PC-3 (cell line): ENCODE measurements at regions not wholly inside any gene's neighbourhood (a gene's known extent, or its start where the extent isn't known, plus 50 kb on each side); places are given as distances from the start of the nearest gene placed in this dataset.

ENCODE experiments used
- ATAC-seq: fragments of 200-7000 bp; cut with Tn5 transposase; 2 replicates; pipeline ENCODE4 v1.9.1; 2020; ENCODE audit warnings: mild to moderate bottlenecking, moderate library complexity
- BruUV-seq: library from RNA; stranded (reverse); fragments of 400-500 nt; replicated peaks from 2 replicates; lab custom pipeline; 2021; lab: Mats Ljungman, UMichigan
- CTCF ChIA-PET: fragments of 300-600 bp; sonication (Branson Sonifier 250); formaldehyde crosslinking; loops from one replicate; lab custom pipeline; 2022; ENCODE audit warnings: antibody characterized with exemption; lab: Charles Lee
- POLR2A ChIA-PET: fragments of 300-600 bp; sonication (Branson Sonifier 250); formaldehyde crosslinking; loops from one replicate; lab custom pipeline; 2022; ENCODE audit warnings: antibody characterized with exemption; ENCODE audit not compliant: unreplicated experiment; lab: Charles Lee
- DNase-seq: peaks from one replicate; pipeline ENCODE4 v3.0.0-alpha.2; 2015
- H2AFZ ChIP-seq: fragments of 300-600 bp; sonication (generic); 2 replicates; pipeline ENCODE4 v1.6.0; 2016; ENCODE audit warnings: antibody characterized with exemption, low read length
- H3F3A ChIP-seq: fragments of 300-600 bp; sonication (generic); one replicate; pipeline ENCODE4 v1.6.0; 2017; ENCODE audit warnings: antibody characterized with exemption, low read length, control low read depth, mild to moderate bottlenecking; ENCODE audit not compliant: unreplicated experiment
- H3K27ac ChIP-seq: fragments of 300-600 bp; sonication (generic); 2 replicates; pipeline ENCODE4 v1.5.1; 2016; ENCODE audit warnings: mild to moderate bottlenecking, low read length
- H3K27me3 ChIP-seq: fragments of 300-600 bp; sonication (generic); 2 replicates; pipeline ENCODE4 v1.6.1; 2016; ENCODE audit warnings: low read length, mixed read lengths
- H3K36me3 ChIP-seq: fragments of 300-600 bp; sonication (generic); 2 replicates; pipeline ENCODE4 v1.6.1; 2016; ENCODE audit warnings: low read depth, mixed run types, low read length, mixed read lengths
- H3K4me1 ChIP-seq: fragments of 300-600 bp; sonication (generic); 2 replicates; pipeline ENCODE4 v1.5.1; 2016; ENCODE audit warnings: low read length; ENCODE audit not compliant: insufficient read depth
- H3K4me2 ChIP-seq: fragments of 300-600 bp; sonication (generic); 2 replicates; pipeline ENCODE4 v1.6.0; 2016; ENCODE audit warnings: low read length
- H3K4me3 ChIP-seq: fragments of 300-600 bp; sonication (generic); 2 replicates; pipeline ENCODE4 v1.5.1; 2016; ENCODE audit warnings: mild to moderate bottlenecking, low read length, mixed read lengths
- H3K79me2 ChIP-seq: fragments of 300-600 bp; sonication (generic); 2 replicates; pipeline ENCODE4 v1.6.1; 2017; ENCODE audit warnings: low read length, mixed read lengths
- H3K9ac ChIP-seq: fragments of 300-600 bp; sonication (generic); 2 replicates; pipeline ENCODE4 v1.6.0; 2016; ENCODE audit warnings: mild to moderate bottlenecking, low read length
- H3K9me2 ChIP-seq: fragments of 300-600 bp; sonication (generic); replicated peaks from 2 replicates; pipeline ENCODE4 v1.6.1; 2016; ENCODE audit warnings: mixed run types, low read length, mixed read lengths
- H3K9me3 ChIP-seq: fragments of 300-600 bp; sonication (generic); 2 replicates; pipeline ENCODE4 v1.6.1; 2016; ENCODE audit warnings: low read length, mixed read lengths
- H4K20me1 ChIP-seq: fragments of 300-600 bp; sonication (generic); 2 replicates; pipeline ENCODE4 v1.6.1; 2016; ENCODE audit warnings: low read length, mixed read lengths
- EZH2 ChIP-seq: fragments of 300-600 bp; sonication (generic); IDR thresholded peaks from one replicate; pipeline ENCODE4 v1.6.1; 2017; ENCODE audit warnings: antibody characterized with exemption, mild to moderate bottlenecking, low read length; ENCODE audit not compliant: unreplicated experiment
- EZH2phosphoT487 ChIP-seq: fragments of 300-600 bp; sonication (generic); IDR thresholded peaks from 2 replicates; pipeline ENCODE4 v1.6.1; 2018; ENCODE audit warnings: mild to moderate bottlenecking, antibody characterized with exemption, low read length, borderline replicate concordance
- intact Hi-C: fragments of 100-400 bp; cut with micrococcal nuclease; formaldehyde crosslinking; loops from 2 replicates; pipeline ENCODE4 v1.9.0; 2023
- TF ChIP-seq, protein P1 (sequence below): fragments of 300-600 bp; sonication (generic); conservative IDR thresholded peaks from 2 replicates; pipeline ENCODE4 v1.5.1; 2017; ENCODE audit warnings: antibody characterized with exemption, low read depth, mild to moderate bottlenecking, low read length

DNA sequence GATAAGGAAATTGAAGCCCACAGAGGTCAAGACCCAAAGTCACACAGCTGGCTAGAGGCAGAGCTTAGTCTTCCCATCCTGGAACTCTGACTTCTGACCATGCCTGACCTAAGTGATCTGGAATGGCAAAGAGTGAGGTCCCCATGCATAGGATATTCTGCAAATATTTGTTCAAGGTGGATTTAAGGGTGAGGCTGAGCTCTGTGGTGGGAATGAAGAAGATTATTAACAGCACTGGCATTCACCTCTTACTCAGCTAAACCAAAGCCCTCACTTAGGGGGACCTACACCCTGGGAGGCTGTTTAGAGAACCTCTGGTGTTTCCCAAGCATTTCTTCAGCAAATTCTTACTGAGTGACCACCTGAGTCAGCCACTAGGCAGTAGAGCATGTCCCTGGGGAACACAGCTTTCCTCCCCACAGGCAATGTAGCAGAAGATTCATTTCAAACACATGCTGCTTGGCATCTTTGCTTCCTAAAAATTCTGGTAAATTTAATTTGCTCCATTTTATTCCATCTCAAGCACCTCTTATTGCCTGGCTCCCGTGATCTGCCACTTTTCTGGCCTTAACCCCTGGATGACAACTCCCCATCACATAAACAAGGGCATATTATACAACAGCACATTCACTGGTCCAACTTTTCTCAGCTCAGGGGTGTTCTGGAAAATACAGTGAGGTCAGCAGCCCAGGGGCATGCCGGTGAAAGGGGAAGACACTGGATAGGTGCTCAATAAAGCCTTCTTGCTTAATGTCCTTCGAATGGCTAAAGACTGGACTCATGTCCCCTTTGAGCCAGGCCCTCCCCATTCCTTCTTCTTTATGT is 176.0 kb downstream of the ABHD5 start:
- CTCF ChIA-PET = interaction anchor here (1.1 kb wide), 1 partner anchor 15 kb away, joined by 7 read pairs; no protein-coding TSS in a partner anchor

DNA sequence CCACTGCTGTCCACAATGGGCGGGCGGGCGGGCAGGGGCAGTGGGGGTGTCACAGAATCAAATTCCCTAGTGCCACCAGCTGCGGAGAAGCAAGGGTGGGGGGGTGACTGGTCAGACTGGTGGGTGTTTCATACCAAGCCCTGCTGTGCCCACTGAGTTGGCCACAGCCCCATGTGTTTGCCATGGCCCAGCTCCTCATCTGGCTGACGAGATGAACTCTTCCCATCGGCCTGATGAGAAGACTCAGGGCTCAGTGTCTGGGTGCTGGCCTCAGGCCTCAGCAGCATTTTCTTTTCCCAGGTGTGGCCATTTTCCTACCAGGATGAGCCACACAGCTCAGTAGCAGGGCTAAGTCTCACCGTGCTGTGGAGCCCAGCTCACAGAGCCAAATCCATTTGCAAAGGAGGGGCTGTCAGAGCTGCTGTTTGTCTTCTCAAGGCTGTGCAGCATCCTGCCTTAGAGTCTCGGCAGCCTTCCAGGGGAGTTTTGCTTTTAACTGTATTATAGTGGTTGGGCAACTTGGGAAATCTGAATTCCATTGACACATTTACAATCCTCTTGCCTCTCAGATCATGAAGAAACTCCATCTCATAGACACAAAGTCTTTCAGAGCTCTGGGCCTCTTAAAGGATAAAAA is 176.8 kb downstream of the ABHD5 start:
- no peaks in the 10 kb centered on the region for H3K27me3 ChIP-seq
- DNase-seq (peak; percentile 20), ATAC-seq (no peak)
- H3K4me1 ChIP-seq = peaks cover 72% of the 10 kb centered on the region
- H3K4me2 ChIP-seq = 0 out of 2 replicates have a peak overlapping the region, but pooled peaks have one; percentile 6
- POLR2A ChIA-PET = no interaction called here
- intact Hi-C loops = no loop called here
- no peak overlapping the region for H3K4me3 ChIP-seq
- H3K9ac ChIP-seq = peak overlapping the region; percentile 37
- BruUV-seq = no TSS peak
- TF ChIP-seq, protein P1, sequence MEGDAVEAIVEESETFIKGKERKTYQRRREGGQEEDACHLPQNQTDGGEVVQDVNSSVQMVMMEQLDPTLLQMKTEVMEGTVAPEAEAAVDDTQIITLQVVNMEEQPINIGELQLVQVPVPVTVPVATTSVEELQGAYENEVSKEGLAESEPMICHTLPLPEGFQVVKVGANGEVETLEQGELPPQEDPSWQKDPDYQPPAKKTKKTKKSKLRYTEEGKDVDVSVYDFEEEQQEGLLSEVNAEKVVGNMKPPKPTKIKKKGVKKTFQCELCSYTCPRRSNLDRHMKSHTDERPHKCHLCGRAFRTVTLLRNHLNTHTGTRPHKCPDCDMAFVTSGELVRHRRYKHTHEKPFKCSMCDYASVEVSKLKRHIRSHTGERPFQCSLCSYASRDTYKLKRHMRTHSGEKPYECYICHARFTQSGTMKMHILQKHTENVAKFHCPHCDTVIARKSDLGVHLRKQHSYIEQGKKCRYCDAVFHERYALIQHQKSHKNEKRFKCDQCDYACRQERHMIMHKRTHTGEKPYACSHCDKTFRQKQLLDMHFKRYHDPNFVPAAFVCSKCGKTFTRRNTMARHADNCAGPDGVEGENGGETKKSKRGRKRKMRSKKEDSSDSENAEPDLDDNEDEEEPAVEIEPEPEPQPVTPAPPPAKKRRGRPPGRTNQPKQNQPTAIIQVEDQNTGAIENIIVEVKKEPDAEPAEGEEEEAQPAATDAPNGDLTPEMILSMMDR = no peak
- TF ChIP-seq EZH2phosphoT487 = no peak
- no peaks in the 10 kb centered on the region for H3K9me2 ChIP-seq
- H4K20me1 ChIP-seq = no peaks in the 10 kb centered on the region
- no peaks in the 10 kb centered on the region for H3K9me3 ChIP-seq
- H3K36me3 ChIP-seq = no peaks in the 10 kb centered on the region
- H2AFZ ChIP-seq = 0 out of 2 replicates have a peak overlapping the region, but pooled peaks have one; percentile 16
- peak overlapping the region; percentile 97 for H3K27ac ChIP-seq
- peaks cover 11% of the 10 kb centered on the region for H3F3A ChIP-seq
- H3K79me2 ChIP-seq = no peaks in the 10 kb centered on the region
- CTCF ChIA-PET = no interaction called here

More for the DNA sequence above, 176.0 kb downstream of the ABHD5 start:
- ATAC-seq (peak; percentile 72), DNase-seq (peak; percentile 96)
- Histone ChIP-seq H3K9me3 (no peaks in the 10 kb centered on the region), H2AFZ (no peak overlapping the region), H3K4me1 (peaks cover 64% of the 10 kb centered on the region), H4K20me1 (no peaks in the 10 kb centered on the region), H3K9me2 (no peaks in the 10 kb centered on the region), H3K79me2 (no peaks in the 10 kb centered on the region), H3K27me3 (no peaks in the 10 kb centered on the region), H3K36me3 (no peaks in the 10 kb centered on the region), H3K4me3 (no peak overlapping the region), H3K9ac (peak overlapping the region; percentile 69), H3K4me2 (peak overlapping the region; percentile 25), H3K27ac (peak overlapping the region; percentile 97), H3F3A (peaks cover 11% of the 10 kb centered on the region)
- TF ChIP-seq, protein P1 = no peak
- TF ChIP-seq EZH2 (no peak), EZH2phosphoT487 (no peak)
- intact Hi-C loops = no loop called here
- POLR2A ChIA-PET = interaction anchor here (0.6 to 1.0 kb wide), 4 partner anchors 15 to 687 kb away, joined by 3 to 24 read pairs (median 6); no protein-coding TSS in a partner anchor
- BruUV-seq = TSS peak; percentile 61
